IPS DF 4.7 (cell line): ENCODE measurements at regions not wholly inside any gene's neighbourhood (a gene's known extent, or its start where the extent isn't known, plus 50 kb on each side); places are given as distances from the start of the nearest gene placed in this dataset.

Experiments
- DNase-seq: peaks from one replicate; pipeline ENCODE4 v3.0.0-alpha.2; 2013; ENCODE audit warnings: low spot score; ENCODE audit errors: extremely low read depth

DNA sequence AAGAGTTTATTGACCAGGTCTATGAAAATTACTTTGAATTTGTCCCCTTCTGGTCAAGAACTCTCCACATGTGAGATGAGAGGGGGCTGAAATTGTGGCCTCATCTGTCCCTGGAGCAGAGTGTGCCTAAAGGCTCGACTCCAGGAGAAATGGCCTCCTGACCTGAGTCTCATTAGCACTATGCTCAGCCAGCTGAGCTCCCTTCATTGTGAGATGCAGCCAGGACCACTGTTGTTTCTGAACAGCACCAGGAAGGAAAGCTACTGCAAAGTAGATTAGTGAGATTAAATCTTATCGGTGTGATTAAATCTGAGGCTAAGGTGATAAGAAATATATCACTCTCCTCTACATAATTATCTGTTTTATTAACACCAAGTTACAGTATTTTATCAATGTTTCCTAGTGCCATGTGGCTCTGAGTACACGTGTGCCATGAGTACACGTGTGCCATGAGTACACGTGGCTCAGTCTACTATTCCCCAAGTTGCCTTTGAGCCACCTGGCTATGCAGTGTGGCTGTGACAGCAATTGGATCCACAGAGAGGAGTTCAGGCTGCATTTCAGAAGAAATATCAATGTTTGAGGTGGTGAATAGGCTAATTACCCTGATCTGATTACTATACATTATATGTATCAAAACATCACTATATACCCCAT, 126.9 kb downstream of the IPMK start:
- no peak for DNase-seq

DNA sequence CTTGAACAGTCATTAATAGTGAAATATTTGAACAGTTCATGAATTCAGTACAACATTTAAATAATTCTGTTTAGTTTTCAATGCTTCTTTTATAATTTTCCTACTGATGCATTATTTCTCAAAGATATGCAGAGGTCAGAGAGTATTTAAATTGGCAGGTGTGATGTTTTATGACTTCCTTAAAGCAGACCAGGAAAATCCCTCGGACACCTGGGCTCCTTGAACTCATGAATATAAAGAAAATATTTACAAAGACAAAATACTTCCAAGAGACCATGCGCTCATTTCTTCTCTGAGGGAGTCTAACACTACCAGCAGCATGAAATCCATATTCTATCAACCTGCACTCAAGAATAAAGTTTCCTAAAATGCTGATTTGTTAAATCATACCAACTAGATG, 127.6 kb downstream of the IPMK start:
- DNase-seq: no peak

DNA sequence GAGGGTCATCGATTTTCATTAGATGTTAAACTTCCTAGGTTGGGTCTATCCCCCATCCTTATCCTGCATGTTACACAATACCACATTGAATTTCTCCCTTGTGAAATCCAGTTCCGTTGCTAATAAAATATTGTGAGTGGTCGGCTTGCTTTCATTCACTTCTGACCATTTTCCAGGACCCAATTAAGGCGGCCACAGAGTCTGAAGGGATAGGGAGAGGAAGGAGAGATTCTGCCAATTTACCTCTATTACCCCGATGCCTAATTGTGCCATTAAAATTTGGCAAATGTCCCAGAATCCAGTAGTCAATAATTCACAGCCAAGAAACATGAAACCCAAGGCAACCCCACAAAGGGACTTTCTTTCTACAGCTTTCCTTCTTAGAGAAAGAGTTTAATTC, 129.9 kb downstream of the IPMK start:
- no peak for DNase-seq

DNA sequence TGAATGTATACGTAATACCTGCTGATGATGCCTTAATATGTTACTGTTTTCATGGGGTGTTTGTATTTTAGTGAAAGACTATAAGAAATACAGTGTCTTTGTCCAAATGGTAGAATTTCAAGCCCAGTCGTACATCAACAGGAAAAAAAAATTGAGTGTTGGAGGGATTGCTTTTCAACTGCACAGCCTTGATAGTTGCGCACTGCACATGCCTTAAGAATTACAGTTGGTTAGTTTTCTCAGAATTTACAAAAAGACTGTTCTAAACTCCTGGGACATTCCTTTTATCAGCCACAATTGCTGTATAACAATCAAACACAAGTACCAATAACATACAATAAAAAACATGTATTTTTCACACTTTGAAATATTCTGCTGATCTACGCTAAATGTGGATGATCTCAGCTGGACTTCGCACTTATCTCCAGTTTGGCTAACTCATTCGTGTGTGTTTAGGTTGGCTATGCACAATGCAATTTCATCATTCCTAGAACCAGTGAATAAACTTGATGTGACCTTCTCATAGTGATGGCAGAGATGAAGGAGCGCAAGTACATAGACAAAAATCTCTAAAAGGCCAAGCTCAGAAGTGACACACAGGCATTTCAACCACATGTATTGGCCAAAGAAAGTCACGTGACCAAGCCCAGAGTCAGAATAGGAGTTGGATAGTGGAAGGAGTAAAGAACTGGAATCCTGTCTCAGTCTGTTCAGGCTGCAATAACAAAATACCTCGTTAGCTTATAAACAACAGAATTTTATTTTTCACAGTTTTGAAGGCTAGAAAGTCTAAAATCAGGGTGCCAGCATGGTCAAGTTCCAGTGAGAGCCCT, 152.3 kb downstream of the IPMK start:
- DNase-seq: no peak

DNA sequence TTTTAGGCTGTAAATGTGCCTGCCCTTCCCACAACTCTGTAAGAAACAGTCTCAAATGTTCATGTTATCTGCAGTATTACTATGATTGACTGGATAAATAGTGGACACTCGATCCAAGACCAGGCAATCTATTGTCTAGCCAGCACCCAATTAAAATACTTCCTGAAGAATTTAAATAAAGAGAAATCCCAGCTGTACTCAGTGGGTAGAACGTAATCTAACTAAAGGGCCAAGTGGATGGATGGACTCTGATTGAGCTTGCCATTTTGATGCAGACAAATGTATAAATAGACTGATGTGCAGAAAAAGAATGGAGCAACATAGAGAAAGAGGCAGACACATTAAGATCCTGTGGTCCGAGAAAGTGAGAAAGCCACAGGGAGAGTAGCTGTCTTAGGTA, 158.0 kb downstream of the IPMK start:
- DNase-seq: no peak

DNA sequence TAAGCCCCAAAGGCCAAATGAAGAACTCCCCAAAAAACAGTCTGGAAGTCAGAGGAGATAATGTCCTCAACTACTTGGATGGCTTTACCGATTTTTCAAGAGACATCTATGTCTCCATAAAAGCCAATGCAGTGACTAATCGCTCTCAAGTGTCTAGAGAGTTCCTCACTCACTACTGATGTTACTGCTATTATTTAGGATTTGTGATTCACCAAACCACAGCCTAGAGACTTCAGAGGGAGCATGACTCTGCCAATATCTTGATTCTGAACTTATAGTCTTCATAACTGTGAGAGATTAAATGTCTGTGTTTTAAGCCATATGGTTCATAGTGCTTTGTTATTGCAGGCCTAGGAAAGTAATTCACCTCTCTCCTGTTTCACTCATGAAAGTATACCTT, 160.2 kb downstream of the IPMK start:
- no peak for DNase-seq

DNA sequence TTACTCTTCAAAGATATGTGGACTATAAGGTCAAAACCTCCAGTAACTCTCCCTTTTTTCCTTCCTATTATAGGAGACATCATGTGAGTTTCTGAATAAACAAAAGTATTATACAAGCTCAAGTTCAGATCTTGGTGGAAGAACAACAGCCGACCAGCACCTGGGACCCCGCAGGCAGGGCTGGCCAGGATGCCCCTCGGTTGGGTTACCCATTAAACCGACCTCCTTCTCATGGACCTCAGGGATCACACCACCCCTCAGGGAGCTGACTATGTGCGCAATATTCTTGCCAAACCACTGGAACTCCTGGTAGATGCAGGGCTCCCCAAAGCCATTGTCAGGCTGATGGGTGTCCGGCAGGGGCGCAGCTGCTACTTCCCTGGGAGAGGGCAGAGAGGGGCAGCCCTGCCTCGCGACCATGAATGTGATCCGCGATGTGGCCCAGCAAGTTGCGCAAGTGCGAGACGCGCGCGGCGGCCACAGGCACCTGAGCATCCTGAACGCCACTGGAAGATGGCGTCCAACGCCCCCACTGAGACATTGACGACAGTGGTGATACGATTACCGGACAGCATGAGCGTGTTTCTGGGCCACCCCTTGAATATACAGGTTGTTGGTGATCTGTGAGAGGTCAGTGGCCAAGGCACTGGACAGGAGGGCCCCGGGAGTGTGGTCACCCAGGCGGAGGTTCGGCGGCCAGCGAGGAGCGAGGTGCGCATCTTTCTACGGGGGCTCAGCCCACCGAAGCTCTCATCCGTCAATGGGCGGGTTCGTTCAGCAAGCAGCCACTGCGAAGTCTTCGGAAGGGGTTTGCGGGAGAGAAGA, 161.3 kb downstream of the IPMK start:
- DNase-seq: no peak

DNA sequence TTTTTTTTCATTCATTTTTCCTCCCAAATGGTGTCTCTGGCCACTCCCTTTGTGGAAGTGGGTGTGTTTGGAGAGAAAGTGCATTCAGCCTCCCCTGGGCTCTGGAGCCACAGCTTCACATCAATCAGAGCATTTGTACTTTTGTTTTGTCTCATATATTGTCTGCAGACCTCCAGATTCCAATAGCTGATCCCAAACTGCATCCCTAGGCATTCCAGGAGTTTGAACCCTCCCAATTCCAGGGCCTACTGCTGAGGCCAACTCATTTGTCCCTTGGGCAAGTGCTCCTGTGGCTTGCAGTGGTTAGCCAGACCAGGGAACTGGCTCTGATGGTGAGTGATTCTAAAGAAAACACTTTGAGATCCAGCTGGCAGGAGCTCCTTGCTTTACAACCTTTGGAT, 163.3 kb downstream of the IPMK start:
- no peak for DNase-seq

DNA sequence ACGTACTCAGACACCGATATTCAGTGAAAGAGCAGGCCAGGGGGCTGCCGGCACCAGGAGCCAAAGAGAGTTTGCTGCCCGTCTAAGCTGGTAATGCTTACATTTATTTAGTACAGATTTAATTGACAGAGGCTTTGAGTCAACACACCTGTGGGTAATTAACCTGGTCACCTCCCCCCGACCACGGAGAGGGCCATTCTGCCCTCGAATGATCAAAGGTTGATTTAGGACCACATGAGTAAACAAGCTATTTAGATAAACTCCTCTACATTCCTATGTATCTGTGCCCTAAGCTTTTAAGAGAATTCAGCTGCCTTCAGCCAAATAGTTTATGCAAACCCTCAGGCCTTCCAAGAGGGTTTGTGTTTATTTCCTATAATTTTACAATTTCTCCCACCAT, 164.8 kb downstream of the IPMK start:
- no peak for DNase-seq

DNA sequence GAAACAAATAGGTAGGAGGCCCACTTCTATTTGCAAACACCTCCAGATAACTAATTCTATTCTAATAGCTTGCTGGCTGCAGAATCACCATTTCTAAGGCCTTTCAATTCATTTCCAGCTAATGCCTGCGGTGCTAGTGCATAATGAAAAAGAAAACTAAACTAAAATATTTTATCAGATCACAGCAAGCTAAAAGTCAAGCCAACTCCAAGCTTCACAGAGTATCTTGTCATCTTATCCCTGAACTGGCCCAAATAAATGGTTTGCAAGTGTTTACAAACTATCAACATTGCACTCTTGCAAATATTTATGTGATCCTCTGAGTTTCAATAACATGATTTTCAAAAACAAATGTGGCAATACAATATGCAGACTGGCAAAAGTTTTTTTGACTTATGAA, 166.0 kb downstream of the IPMK start:
- no peak for DNase-seq

DNA sequence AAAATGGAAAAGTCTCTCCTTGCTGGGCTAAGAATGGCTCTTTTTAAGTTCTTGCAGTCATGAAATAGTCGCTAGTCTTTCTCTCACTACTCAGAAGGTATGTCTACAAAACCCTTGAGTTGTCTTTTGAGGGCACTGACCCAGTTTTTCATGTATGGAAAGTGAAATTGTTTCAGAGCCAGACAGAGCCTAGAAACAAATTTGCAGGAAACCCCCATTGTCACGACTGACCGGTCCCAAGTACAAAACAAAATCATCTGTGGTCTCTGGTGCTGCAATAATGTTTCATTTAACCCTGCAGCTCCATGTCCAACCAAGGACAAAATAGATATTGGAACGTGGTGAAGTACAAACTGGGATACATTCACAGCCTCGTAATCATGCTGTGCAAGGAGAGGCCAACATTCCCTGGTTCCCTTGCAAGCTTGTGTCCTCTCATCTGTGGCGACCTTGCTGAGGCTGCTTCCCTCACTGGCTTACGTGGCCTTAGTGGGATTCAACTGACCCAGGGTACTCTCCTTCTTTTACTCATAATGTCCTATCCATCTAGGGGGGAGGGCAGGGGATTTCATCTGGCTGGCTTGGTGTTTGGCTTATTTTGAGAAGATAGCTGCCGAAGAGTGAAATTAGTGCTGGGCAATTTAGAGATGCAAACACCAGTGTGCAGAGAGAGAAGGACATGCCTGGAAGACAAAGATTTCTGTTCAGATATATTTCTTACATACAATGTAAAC, 172.5 kb downstream of the IPMK start:
- DNase-seq: no peak

DNA sequence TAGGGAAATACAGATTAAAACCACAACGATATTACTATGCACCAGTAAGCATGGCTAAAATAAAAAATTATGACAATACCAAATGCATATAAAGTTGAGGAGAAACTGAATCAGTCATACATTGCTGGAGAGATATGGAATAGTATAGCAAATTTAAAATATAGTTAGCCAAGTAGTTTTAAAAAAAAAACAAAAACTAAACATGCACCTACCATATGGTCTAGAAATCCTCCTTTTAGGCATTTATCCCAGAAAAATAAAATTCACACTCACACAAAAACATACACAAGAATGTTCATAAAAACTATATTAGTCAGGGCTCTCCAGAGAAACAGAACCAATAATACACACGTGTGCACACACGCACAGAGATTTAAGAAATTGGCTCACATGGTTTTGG, 175.8 kb downstream of the IPMK start:
- no peak for DNase-seq

DNA sequence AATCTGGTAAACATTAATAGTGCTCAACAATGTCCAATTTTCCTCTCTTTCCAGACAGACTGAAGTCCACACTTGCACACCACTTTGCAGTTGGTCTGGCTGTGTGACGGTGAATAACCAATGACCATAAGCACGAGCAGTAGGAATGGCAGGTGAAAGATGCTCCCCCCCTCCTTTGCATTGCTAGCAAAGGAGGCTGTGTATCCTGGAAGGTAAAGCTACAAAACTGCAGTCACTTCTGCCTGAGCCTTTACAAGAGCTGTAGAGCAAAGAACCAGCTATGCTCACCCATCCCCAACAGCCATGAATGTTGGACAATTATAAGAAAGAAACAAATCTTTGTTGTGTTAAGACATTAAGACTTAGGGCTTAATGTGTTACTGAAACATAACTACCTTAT, 178.0 kb downstream of the IPMK start:
- no peak for DNase-seq

DNA sequence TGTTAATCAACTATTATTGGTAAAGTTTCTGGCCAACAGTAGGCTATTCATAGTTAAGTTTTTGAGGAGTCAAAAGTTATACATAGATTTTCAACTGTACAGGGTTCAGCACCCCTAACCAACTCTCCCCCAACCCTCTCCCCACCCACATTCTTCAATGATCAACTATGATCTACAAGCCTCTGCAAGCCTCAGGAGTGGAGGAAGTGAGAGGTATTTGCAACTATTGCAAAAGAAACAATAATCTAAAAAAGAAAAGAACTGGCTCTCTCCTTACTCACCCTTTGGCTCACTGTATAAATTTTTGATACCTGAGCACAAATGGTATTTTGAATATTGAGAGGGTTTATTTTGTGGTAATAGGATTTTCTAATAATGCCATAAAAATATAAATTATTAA, 179.8 kb downstream of the IPMK start:
- DNase-seq: no peak

DNA sequence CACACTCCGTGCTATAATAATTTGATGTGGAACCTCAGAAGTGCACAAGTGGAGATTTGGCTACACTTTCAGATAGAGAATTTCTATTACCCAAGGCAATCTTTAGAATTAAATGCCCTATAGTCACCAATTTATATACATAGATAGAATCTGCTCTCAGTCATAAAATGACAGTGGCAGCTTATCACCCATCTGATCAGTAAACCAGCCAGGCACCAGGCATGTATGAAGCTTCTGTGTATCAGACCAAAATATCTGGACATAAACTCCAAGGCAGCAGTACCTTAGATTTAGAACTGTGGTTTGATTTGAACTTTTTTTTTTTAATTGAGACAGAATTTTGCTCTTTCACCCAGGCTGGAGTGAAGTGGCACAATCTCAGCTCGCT, 180.9 kb downstream of the IPMK start:
- DNase-seq: no peak

DNA sequence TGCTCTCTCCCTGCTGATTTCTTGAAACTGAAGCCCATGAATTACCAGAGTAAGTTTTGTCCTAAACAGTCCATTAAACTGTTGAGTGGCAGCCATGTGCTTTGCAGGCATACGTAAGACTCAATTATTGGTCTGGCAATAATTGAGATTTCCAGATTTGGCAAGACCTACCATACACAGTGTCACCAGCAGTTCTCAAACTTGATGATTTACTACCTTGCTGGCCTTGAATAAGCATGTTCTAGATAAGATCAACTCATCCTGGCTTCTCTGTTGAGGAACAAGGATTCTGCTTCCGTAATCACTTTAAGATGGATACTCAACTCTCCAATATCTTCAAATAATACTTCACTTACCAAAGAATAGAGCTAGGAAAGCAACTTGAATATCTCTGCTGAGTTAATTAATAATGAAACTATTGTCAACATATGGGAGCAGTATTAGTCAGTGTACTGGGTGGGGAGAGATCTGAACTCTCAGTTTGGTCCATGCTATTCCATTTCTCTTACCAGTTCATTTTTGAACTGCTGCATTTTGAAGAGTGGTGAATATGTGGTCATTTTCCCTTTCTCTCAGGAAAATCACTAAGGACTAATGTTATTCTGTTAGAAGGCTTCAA, 181.4 kb downstream of the IPMK start:
- DNase-seq: no peak

DNA sequence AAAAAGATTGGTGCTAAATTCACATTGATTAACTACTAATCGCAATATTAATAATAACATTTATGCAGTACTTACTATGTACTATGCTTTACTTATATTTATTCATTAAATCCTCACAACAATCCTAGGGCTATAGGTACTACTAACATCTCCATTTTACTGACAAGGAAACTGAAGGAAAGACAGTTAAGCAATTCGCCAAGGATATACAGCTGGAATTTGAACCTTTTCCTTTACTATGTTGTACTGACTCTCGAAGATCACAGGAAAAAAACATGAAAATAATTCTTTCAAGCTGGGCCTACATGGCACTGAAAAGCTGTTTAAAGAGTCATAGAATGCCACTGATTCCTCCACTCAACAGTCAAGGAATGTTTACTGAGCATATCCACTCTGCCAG, 185.4 kb downstream of the IPMK start:
- no peak for DNase-seq

DNA sequence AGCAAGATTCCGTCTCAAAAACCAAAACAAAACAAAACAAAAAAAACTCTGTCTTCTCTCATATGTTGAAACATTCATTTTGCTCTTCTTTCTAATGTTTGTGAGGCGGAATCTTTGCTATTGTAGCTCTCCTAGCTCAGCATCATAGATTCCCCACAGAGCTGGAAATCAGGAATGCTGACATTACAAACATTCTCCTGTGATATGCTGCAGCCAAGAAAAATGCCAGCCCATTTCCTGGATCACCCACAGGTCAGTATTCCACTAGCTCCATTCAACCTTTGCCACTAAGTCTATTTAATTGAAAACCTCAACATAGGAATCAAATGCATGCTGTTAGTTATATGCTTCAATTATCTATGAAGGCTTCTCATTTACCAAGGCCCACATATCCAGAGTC, 186.3 kb downstream of the IPMK start:
- no peak for DNase-seq

DNA sequence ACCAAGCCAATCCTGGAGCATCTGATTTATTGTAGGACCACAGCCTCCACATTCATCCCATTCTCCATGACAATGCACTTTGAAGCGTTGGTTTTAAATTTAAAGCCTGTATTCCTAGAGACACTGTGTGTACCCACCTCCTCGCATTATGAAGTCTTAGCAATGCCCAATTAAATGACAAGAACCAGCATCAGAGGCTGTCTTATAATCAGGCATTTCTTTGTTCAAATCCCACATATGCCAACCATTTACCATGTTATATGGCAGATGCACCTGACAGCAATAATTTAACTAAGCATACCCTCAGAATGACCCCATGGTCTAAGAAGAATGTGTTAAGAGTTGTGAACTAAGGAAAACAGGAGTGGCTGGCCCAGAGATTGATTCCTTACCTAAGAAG, 188.2 kb downstream of the IPMK start:
- DNase-seq: no peak

DNA sequence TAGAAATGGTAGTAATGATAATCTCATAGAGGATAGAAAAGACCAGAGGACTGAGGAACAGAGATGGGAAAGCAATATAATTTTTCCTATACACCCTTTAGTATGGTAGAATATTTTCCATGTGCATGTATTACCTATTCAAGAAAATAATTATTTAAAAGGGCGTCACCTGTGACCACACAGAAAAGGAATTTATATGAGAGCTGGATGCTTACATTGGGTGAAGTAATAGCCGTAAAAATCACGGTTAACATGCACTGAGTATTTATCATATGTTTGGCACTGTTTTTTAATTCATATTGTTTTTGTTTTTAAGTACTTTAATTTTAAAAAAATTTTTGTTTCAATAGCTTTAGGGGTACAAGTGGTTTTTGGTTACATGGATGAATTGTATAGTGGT, 195.1 kb downstream of the IPMK start:
- no peak for DNase-seq

DNA sequence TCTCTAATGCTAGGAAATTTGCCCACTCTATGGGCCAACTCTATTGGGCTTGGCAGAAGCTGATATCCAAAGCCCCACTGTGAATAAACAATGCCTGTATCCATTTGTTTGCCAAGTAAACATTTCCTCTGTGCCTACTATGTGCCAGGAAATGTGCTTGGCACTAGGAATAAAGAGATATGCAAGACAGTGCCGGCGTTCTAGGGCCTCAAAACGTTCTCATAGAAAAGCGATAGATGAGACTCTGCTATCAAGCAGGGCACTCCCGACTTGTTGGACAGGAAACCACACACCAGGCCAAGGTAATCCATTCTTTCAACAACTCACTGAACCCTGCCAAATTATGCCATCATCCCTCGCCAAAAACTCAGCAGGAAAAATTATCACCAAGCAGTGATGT, 196.7 kb downstream of the IPMK start:
- DNase-seq: no peak
